ENCODE measurements at regions not wholly inside any gene's neighbourhood (a gene's known extent, or its start where the extent isn't known, plus 50 kb on each side); places are given as distances from the start of the nearest gene placed in this dataset.

DNA sequence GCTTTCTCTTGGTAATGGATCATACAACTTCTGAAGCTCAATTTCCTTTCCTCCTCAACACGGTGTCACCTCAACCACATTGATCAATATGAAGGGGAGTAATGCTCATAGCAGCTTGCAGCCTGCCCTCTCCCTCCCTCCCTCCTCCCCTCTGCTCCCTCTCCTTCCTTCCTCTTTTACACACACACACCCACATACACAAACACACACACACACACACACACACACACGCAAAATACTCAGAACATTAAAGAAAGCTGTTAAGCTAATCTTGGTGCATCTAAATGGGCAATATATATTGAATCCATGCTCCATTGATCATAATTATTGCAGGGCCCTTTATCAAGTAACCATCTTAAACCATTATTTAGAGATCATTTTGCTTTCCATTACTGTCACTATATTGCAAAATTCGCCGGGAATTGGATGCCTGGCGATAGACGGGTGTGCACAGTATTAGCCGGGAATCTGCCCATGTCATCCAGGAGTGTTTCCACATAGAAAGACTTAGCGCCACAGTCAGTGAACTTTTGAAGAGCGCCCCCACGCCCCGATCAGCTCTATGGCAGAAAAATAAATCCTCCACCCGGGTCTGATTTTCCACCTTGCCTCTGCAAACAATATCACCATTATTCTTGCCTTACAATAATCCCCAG lies 122.0 kb downstream of the PRLHR start:
- Histone ChIP-seq H3K27me3 (replicated peaks; ENCODE audit: control insufficient read depth, insufficient read depth, low read length) (no peaks in the 10 kb centered on the region), H3K4me3 (replicated peaks; ENCODE audit: low read depth, low read length) (no peak overlapping the region), H3K36me3 (ENCODE audit: control insufficient read depth, insufficient read depth, low read length) (no peaks in the 10 kb centered on the region)
- TF ChIP-seq, protein P1, sequence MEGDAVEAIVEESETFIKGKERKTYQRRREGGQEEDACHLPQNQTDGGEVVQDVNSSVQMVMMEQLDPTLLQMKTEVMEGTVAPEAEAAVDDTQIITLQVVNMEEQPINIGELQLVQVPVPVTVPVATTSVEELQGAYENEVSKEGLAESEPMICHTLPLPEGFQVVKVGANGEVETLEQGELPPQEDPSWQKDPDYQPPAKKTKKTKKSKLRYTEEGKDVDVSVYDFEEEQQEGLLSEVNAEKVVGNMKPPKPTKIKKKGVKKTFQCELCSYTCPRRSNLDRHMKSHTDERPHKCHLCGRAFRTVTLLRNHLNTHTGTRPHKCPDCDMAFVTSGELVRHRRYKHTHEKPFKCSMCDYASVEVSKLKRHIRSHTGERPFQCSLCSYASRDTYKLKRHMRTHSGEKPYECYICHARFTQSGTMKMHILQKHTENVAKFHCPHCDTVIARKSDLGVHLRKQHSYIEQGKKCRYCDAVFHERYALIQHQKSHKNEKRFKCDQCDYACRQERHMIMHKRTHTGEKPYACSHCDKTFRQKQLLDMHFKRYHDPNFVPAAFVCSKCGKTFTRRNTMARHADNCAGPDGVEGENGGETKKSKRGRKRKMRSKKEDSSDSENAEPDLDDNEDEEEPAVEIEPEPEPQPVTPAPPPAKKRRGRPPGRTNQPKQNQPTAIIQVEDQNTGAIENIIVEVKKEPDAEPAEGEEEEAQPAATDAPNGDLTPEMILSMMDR (IDR thresholded peaks at IDR 0.05; ENCODE audit: insufficient read depth, low read length, poor library complexity, severe bottlenecking), result no peak
- DNase-seq (ENCODE audit: extremely low read depth, insufficient read length), result no peak

DNA sequence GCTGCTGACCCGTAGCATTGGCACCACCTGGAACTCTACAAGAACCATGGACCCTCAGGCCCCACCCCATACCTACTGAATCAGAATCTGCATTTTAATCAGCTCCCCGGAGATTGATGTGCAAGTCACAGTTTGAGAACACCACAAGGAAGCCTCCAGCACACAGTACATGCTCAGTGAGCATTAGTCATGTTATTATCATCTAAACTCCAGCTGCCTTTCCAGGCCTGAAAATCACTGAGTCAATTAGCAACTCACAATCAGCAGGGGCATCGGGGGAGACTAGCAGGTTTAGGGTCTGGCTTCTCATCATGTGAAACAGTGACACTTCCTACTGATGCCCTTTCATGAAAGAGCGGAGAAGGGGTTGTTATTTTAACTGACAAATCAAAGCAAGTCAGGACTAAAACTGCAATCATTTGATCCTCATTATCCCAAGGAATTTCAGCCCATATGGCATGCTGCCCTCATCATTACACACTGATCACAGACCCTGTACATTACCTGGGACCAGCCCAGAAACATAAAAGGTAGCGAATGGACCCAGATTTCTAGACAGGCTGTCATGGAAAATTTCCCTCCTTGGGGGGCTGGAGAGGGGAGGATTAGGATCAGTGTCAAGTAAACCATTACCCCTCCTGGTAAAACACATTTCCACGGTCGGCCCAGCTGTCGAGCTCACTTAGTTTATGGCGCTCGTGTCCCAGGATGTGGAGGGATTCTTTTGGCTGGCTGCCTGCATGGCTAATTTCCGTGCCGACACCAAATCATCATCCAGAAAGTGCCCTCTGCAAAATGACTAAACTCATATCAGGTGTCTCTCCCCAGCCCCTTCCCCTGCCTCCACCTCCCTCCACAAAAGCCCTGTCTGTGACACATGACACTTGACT lies 122.8 kb downstream of the PRLHR start:
- Histone ChIP-seq H3K4me3 (replicated peaks; ENCODE audit: low read depth, low read length) (no peak overlapping the region), H3K36me3 (ENCODE audit: control insufficient read depth, insufficient read depth, low read length) (no peaks in the 10 kb centered on the region), H3K27me3 (replicated peaks; ENCODE audit: control insufficient read depth, insufficient read depth, low read length) (no peaks in the 10 kb centered on the region)
- DNase-seq (ENCODE audit: extremely low read depth, insufficient read length), result no peak
- TF ChIP-seq, protein P1 (IDR thresholded peaks at IDR 0.05; ENCODE audit: insufficient read depth, low read length, poor library complexity, severe bottlenecking), result no peak

DNA sequence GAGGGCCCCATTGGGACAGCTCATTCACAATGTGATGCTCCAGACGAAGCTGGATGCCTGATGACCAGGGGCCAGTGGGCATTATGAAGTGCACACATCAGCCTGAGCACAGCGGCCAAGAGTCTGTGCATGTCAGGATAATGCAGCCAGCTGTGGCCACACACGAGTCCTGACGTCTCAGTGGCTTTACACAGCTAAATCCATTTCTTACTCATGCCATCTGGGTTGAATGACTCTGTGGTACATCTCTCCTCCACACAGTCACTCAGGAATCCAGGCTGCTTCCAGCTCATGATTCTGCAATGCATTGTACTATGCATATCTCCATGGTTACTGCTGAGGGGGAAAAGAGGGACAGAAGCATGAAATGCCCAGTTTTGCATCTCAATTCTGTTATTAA lies 123.6 kb downstream of the PRLHR start:
- H3K4me3 ChIP-seq (replicated peaks; ENCODE audit: low read depth, low read length), result no peak overlapping the region
- no peak for DNase-seq (ENCODE audit: extremely low read depth, insufficient read length)
- no peaks in the 10 kb centered on the region for H3K27me3 ChIP-seq (replicated peaks; ENCODE audit: control insufficient read depth, insufficient read depth, low read length)
- no peaks in the 10 kb centered on the region for H3K36me3 ChIP-seq (ENCODE audit: control insufficient read depth, insufficient read depth, low read length)
- TF ChIP-seq, protein P1 (IDR thresholded peaks at IDR 0.05; ENCODE audit: insufficient read depth, low read length, poor library complexity, severe bottlenecking), result no peak

DNA sequence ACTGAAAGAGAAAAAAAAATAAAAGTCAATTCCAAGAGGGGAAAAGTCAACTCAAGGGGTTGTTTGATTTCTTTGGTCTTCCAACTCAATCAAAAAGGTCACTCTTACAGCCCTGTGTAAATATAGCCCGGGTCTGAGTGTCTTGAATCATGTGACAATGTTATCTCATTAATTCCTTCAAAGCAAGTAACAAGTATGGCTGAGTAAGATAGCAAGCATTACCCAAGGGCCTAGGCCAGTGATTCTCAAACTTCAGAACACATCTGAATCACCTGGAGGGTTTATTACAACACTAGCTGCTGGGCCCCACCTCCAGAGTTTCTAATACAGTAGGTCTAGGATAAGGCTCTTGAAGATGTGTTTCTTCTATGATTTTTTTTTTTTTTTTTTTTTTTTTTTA lies 125.0 kb downstream of the PRLHR start:
- Histone ChIP-seq H3K36me3 (ENCODE audit: control insufficient read depth, insufficient read depth, low read length) (no peaks in the 10 kb centered on the region), H3K4me3 (replicated peaks; ENCODE audit: low read depth, low read length) (no peak overlapping the region), H3K27me3 (replicated peaks; ENCODE audit: control insufficient read depth, insufficient read depth, low read length) (no peaks in the 10 kb centered on the region)
- no peak for DNase-seq (ENCODE audit: extremely low read depth, insufficient read length)
- TF ChIP-seq, protein P1 (IDR thresholded peaks at IDR 0.05; ENCODE audit: insufficient read depth, low read length, poor library complexity, severe bottlenecking), result no peak

DNA sequence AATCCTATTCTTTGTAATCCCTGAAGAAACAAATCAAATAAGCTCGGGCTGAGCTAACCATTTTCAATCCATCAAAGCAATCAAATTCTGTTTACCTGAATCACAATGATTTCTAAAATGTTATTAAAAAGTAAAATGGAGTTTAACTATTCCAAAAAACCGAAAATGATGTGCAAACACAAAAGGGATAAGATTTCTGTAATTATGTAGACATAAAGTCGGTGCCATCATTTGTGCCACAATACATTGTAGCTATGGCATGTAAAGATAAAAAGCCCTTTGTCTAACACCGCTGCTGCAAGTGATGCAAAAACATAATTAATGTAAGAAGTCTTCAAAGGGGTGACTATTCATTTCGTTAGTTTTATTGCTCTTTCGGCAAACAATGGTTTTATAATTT lies 125.1 kb upstream of the FAM204A start:
- DNase-seq (ENCODE audit: extremely low read depth, insufficient read length), result no peak
- Histone ChIP-seq H3K4me3 (replicated peaks; ENCODE audit: low read depth, low read length) (no peak overlapping the region), H3K36me3 (ENCODE audit: control insufficient read depth, insufficient read depth, low read length) (no peaks in the 10 kb centered on the region), H3K27me3 (replicated peaks; ENCODE audit: control insufficient read depth, insufficient read depth, low read length) (no peaks in the 10 kb centered on the region)
- TF ChIP-seq, protein P1 (IDR thresholded peaks at IDR 0.05; ENCODE audit: insufficient read depth, low read length, poor library complexity, severe bottlenecking), result no peak
